Activated CD4-positive, alpha-beta T cell treated with anti-CD3 and anti-CD28 coated beads, Interleukin-2, amount 50 U/mL, for 4 hours (primary cell): ENCODE measurements at regions not wholly inside any gene's neighbourhood (a gene's known extent, or its start where the extent isn't known, plus 50 kb on each side); places are given as distances from the start of the nearest gene placed in this dataset.

ENCODE experiments used
- DNase-seq, 2 experiments: peaks; one replicate each; pipeline ENCODE4 v3.0.0-alpha.2; 2020

DNA sequence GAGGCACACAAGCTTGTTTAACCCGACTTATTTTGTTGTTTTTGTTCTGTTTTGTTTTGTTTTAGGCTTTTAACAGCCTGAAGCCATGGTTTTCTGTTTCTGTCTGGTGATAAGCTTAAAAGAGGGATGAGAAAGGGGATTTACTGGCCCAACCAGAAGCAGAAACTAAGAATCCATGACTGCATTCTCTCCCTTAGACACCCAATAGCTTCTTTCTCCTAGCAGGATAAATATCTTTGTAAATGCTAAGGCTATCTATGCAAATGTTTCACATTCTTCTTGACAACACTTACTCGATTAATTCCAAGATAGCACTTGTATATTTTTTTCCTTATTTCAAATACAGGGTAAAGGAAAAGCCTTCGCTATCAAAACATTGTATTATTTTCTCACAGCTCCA is 53.7 kb upstream of the SMAD1 start:
- DNase-seq: no peak

GRCh38 chr4:145427221-145427620 is 54.4 kb upstream of the SMAD1 start:
- no peak for DNase-seq

DNA sequence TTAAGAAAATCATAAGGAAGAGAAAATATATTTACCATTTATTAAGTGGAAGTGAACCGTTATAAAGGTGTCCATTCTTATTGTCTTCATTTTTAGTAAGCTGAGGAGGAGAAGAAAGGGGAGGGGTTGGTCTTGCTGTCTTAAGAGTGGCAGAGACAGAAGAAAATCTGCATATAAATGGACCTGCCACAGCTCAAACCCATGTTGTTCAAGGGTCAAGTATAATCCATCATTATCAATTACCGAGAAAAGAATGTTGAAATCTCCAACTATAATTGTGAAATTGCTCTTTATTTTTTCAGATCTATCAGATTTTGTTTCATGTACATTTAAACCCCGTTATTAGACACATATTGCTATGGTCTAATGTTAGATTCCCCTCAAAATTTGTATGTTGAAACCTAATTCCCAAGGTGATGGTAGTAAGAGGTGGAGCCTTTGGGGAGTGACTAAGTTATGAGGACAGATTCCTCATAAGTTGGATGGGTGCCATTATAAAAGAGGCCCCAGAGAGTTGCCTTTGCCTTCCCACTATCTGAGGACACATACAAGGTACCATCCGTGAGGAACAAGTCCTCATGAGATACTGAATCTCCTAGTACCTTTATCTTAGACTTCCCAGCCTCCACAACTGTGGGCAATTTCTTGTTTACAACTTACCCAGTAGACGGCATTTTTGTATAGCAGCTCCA is 58.5 kb upstream of the SMAD1 start:
- DNase-seq: no peak

DNA sequence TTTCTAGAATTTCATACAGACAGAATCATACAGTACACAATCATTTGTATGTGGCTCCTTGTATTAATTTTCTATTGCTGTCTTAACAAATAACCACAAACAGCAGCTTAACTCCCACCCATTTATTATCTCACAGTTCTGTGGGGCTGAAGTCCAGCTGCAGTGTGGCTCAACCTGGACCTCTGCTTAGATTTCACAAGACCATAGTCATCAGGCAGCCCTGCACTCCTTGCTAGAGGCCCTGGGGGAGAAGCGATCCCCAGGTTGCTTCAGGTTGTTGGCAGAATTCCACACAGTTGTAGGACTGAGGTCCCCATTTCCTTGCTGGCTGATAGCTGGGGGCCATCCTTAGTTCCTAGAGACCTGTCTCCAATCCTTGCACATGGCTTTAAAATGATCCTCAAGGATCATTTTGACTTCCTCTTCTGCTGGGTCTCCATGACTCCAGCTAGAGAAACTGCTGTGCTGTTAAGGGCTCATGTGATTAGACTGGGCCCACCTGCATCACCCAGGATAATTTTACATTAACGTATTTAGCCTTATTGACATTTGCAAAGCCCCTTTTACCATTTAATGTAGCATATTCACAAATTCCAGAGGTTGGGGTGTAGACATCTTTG is 60.9 kb upstream of the SMAD1 start:
- DNase-seq: no peak

DNA sequence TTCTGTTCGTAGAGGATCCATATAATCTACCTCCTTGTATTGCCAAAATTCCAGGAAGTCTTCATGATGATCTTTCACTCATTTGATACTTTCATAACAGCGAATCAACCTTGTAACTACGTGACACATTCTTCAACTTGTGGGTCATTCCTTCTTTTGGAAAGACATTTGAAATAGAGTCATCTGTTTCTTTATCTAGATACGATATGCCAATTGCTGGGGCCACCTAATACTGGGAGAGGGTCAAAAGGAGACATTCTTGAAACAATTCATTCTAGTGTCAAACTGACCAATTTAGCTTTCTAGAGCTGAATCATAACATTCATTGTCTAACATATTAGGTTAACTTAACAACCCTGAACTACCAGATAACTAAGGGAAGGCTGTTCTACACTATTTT is 62.9 kb upstream of the SMAD1 start:
- no peak for DNase-seq

GRCh38 chr4:145417348-145418130 is 64.1 kb upstream of the SMAD1 start:
- no peak for DNase-seq

- no peak for DNase-seq
These were observed 66.8 kb upstream of the SMAD1 start for GRCh38 chr4:145414841-145415240.

DNA sequence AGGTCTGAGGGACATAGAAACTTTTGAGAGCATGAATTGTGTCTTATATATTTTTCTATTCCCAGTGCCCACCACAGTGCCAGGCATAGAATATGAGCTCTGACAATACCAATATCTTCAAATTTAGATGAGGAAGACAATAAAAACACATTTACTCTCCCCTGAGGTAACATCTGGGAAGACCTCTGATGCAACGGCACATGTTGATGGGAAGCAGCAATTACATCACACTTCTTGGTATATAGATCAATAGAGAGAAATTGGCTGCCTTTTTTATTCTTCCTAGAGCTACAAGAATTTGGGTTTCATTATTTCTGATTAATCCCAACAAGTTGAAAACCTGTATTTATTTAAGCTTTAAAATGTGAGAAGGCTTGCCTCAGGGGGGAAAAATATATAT is 67.4 kb upstream of the SMAD1 start:
- DNase-seq: no peak

DNA sequence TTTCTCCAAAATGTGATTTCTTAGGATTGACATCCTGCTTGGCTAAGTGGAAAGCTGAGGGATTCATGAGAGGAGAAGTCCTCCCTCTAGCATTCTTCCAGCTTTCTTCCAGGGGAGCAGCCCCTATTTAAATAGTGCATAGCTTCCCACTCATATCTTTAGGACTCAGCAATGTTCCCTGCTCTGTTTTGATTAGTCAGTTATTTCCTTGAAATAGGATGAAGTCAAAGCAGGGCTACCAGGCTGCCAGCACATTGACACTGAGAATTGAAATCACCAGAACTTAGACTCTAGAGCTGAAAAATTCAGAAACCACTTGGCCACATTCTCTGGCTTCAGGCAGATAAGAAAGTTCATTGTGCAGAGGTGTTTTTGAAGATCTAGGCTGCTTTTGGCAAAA is 74.7 kb upstream of the SMAD1 start:
- DNase-seq: no peak

DNA sequence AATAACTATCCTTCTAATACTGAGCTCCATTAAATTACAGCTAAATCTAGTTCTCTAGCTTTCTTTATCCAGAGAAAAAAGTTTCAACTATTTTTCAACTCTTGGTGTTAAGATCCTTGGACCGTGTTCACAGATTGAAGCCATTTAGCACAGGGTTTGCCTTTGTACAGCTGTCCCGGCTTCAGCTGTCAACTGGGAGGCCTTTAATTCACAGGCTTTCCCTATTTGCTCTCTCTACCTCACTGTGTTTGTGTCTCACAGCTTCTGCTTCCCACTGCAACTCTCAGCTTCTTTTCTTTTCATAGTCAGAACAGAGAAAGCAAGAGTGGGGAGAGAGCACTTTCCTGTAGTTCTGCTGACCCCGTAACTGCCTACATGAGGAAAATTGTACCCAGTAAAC is 76.9 kb upstream of the SMAD1 start:
- no peak for DNase-seq

- DNase-seq: no peak
These were observed 85.1 kb upstream of the SMAD1 start for GRCh38 chr4:145396581-145396980.

GRCh38 chr4:145390571-145390970 is 91.1 kb upstream of the SMAD1 start:
- DNase-seq: no peak

DNA sequence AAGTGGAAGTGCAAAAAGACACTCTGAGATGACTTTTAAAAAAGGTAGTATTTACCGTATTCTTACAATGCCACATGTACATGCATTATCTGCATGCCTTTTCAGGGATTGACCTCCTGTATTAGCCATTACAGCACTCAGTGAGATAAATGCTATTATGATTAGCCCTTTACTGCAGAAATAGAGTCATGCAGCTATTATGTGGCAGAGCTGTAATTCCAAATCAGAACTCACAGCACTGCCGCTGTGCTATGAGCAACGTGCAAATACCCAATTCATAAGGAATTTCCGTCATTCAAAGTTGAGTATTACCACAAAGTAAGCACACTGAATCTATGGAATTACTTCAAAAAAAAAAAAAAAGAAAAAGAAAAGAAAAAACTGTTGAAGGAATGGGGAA is 92.1 kb upstream of the SMAD1 start:
- no peak for DNase-seq

GRCh38 chr4:145388043-145388442 is 93.6 kb upstream of the SMAD1 start:
- DNase-seq: no peak

DNA sequence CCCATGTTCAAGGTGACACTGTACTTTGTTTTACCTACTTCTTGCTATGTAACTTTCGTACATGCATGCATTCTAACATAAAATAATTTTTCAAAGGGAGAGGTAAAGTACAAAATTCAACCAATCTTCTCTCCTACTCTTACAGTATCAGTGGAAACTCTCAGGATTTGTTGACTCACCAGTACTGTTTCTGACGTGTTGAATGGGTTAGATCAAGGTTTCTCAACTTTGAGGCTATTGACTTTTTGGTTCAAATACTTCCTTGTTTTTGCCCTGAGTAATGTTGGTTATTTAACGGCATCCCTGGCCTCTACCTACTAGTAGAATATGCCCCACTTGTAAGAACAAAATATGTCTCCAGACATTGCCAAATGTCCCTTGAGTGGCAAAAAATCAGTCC is 94.6 kb upstream of the SMAD1 start:
- DNase-seq: no peak

DNA sequence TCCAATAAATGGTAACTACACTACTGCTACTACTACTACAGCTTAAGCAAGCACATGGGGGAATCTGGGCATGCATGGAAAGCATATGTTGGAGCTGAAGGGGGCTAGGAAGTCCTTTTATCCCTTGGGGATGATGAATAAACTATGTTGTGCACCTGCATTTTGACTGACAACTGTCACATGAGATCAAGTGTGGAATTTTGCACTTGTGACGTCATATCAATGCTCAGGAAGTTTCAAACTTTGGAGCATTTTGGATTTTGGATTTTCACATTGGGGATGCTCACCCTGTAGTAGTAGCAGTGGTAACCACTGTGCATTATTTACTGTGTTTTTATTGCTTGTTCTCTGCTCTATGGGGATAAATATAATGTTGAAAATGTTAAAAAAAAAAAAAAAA is 100.5 kb upstream of the SMAD1 start:
- DNase-seq: no peak

DNA sequence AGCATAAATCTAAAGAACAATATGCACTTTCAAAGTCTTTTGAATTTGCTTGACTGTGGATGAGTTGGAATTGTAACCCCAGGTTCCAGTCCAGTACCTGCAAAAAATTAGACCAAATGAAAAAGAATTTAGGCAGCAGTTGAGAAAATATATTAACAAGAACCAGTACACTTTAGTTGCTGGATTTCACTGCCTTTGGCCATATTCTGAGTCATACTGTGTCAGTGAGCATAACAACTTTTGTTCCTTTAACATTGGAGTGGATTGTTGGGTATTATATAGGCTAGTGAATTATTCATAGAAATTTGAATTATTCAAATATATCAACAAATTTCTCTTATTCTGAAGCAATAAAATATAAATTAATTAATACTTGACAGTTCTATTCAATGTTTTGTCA is 101.5 kb upstream of the SMAD1 start:
- no peak for DNase-seq

DNA sequence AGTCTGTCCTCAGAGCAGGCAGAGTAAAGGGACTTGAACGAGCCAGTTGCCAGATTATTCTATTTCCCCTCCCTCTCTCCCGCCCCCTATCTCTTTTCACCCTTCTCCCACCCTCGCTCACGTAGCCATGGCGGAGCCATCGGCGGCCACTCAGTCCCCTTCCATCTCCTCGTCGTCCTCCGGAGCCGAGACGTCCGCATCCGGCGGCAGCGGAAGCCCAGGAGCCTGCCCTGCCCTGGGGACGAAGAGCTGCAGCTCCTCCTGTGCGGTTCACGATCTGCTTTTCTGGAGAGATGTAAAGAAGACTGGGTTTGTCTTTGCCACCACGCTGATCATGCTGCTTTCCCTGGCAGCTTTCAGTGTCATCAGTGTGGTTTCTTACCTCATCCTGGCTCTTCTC is 106.2 kb upstream of the SMAD1 start:
- no peak for DNase-seq

- DNase-seq: no peak
These were observed 129.1 kb upstream of the SMAD1 start for GRCh38 chr4:145352438-145353145.

GRCh38 chr4:145351922-145352321 is 129.7 kb upstream of the SMAD1 start:
- no peak for DNase-seq

DNA sequence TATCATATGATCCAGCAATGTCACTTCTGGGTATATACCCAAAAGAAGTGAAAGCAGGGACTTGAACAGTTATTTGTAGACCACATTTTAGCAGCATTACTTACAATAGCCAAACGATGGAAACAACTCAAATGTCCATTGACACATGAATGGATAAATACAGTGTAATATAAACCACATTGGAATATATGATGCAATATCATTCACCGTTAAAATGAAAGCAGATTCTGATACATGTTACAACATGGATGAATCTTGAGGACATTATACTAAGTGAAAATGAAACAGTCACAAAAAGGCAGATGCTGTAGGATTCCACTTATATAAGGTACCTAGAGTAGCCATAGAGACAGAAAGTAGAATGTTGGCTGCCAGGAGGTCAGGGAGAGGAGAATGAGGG is 130.5 kb upstream of the SMAD1 start:
- no peak for DNase-seq

DNA sequence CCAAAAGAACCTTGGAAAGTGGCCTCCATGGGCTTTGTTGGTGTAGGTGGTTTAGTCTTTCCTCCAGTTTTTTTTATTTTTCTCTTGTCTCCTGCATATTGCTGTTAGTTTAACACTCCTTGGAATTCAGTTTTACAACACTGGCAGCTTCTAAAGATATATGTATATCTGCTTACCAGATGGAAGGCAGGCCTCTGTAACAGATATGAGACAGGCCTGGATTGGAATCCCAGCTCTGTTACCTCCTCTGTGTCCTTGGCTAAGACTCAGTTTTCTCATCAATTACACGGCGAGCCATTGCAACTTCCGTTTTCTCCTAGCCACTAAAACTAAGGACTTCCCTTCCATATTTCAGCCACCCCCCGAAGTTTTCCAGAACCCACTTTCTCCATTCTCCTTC is 133.4 kb upstream of the SMAD1 start:
- no peak for DNase-seq

DNA sequence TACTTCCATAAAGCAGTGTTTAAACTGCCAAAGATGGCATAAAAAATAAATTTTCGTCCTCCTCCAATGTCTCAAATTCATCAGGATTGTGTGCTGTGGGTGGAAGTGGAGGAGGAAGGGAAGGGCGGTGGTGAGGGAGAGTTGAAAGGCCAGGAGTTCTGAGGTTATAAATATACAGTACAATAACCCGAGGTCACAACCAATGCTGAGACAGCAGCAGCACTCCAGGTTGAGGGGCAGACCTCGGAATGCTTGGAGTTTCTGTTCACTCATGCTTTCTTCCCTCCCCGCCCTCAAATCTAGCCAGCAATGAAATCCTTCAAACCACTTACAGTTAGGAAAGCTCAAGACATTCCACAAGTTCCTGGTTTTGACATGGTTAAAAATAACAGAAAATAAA is 134.0 kb upstream of the SMAD1 start:
- no peak for DNase-seq

GRCh38 chr4:145346081-145346480 is 135.6 kb upstream of the SMAD1 start:
- no peak for DNase-seq
